ENCODE measurements at regions not wholly inside any gene's neighbourhood (a gene's known extent, or its start where the extent isn't known, plus 50 kb on each side); places are given as distances from the start of the nearest gene placed in this dataset.

DNA sequence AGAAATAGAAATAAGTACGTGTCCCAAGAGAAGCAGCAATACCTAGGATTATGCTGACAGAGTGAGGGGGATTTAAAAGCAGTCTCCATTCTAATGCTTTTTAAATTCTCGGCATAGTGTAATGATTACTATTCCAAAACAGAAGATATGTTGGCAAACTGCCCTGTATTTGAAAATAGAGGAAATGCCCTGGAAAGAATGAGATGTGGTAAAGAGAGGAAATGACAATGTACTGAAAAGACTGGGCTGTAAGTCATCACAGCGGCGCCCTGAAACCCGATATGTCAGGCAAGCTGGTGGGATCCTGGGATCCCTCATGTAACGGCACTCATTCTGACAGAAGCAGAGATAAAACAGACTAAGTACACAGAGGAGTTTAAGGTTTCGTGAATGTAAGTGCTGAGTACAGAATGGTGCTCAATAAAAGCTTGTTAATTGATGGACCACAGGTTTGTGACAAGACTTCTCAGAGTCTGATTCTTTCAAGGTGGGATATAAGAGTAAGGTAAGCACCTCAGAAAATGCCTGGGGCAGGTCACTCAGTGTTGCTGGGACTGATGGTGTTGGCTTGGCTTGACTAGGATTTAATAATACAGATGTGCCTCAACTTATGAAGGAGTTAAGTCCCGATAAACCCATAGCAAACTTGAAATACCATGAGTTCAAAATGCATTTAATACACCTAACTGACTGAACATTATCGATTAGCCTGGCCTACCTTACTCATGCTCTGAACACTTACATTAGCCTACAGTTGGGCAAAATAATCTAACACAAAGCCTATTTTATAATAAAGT is 91.4 kb downstream of the NFKBIZ start (continued):
- TF ChIP-seq, protein P1, sequence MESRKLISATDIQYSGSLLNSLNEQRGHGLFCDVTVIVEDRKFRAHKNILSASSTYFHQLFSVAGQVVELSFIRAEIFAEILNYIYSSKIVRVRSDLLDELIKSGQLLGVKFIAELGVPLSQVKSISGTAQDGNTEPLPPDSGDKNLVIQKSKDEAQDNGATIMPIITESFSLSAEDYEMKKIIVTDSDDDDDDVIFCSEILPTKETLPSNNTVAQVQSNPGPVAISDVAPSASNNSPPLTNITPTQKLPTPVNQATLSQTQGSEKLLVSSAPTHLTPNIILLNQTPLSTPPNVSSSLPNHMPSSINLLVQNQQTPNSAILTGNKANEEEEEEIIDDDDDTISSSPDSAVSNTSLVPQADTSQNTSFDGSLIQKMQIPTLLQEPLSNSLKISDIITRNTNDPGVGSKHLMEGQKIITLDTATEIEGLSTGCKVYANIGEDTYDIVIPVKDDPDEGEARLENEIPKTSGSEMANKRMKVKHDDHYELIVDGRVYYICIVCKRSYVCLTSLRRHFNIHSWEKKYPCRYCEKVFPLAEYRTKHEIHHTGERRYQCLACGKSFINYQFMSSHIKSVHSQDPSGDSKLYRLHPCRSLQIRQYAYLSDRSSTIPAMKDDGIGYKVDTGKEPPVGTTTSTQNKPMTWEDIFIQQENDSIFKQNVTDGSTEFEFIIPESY (IDR thresholded peaks at IDR 0.05): no peak
- no peak for TF ChIP-seq FOS (IDR thresholded peaks at IDR 0.05; ENCODE audit: borderline replicate concordance, extremely low read depth, insufficient read length)
- TF ChIP-seq, protein P2, sequence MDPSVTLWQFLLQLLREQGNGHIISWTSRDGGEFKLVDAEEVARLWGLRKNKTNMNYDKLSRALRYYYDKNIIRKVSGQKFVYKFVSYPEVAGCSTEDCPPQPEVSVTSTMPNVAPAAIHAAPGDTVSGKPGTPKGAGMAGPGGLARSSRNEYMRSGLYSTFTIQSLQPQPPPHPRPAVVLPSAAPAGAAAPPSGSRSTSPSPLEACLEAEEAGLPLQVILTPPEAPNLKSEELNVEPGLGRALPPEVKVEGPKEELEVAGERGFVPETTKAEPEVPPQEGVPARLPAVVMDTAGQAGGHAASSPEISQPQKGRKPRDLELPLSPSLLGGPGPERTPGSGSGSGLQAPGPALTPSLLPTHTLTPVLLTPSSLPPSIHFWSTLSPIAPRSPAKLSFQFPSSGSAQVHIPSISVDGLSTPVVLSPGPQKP (IDR thresholded peaks at IDR 0.05; ENCODE audit: low read depth, low read length): no peak
- no peak for TF ChIP-seq MTA2 (IDR thresholded peaks at IDR 0.05; ENCODE audit: low read depth)
- TF ChIP-seq, protein P3, sequence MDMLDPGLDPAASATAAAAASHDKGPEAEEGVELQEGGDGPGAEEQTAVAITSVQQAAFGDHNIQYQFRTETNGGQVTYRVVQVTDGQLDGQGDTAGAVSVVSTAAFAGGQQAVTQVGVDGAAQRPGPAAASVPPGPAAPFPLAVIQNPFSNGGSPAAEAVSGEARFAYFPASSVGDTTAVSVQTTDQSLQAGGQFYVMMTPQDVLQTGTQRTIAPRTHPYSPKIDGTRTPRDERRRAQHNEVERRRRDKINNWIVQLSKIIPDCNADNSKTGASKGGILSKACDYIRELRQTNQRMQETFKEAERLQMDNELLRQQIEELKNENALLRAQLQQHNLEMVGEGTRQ (IDR thresholded peaks at IDR 0.05; ENCODE audit: borderline replicate concordance, low read depth, low read length): no peak
- peak; percentile 47; the same call in 1 of the 2 replicates for TF ChIP-seq EED (IDR thresholded peaks at IDR 0.05; ENCODE audit: low read depth)
- TF ChIP-seq SMAD1 (IDR thresholded peaks at IDR 0.05; ENCODE audit: low read depth, partially characterized antibody): no peak
- TF ChIP-seq, protein P4, sequence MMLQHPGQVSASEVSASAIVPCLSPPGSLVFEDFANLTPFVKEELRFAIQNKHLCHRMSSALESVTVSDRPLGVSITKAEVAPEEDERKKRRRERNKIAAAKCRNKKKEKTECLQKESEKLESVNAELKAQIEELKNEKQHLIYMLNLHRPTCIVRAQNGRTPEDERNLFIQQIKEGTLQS (IDR thresholded peaks at IDR 0.05; ENCODE audit: borderline replicate concordance, extremely low read depth, low read depth, low read length): no peak
